H1 (cell line): ENCODE measurements at regions not wholly inside any gene's neighbourhood (a gene's known extent, or its start where the extent isn't known, plus 50 kb on each side); places are given as distances from the start of the nearest gene placed in this dataset.

Experiments
- CEBPB ChIP-seq: IDR thresholded peaks from 2 replicates; pipeline ENCODE4 v1.6.1; 2012; ENCODE audit warnings: low read depth, low read length
- CTCF ChIP-seq, 3 experiments: IDR thresholded peaks; 1 replicate in 2 of 3; 2 replicates in 1 of 3; pipeline versions ENCODE4 v1.5.1 to v1.6.1; 2011; ENCODE audit warnings: low read length in 3 of 3, mild to moderate bottlenecking in 3 of 3, inconsistent platforms in 2 of 3, low read depth in 1 of 3, moderate library complexity in 1 of 3; ENCODE audit not compliant: insufficient read depth in 1 of 3; ENCODE audit errors: control extremely low read depth in 1 of 3
- EP300 ChIP-seq, 2 experiments: IDR thresholded peaks; 1 replicate in 1 of 2; 2 replicates in 1 of 2; pipeline ENCODE4 v1.6.1; 2011 to 2012; ENCODE audit warnings: low read depth in 2 of 2, low read length in 2 of 2, mild to moderate bottlenecking in 2 of 2, borderline replicate concordance in 1 of 2, inconsistent platforms in 1 of 2, moderate library complexity in 1 of 2
- EZH2 ChIP-seq: fragments of 200-600 bp; sonication (generic); IDR thresholded peaks from 2 replicates; pipeline ENCODE4 v1.7.1; 2012; ENCODE audit warnings: low read depth, mild to moderate bottlenecking, moderate library complexity, low read length, inconsistent platforms; ENCODE audit not compliant: severe bottlenecking
- NRF1 ChIP-seq: IDR thresholded peaks from 2 replicates; pipeline ENCODE4 v1.6.1; 2011; ENCODE audit warnings: mild to moderate bottlenecking, low read depth, low read length, improper control_type of control experiment
- POLR2A ChIP-seq, 2 experiments: IDR thresholded peaks; 1 replicate in 1 of 2; 2 replicates in 1 of 2; pipeline ENCODE4 v1.6.1; 2011; ENCODE audit warnings: low read depth in 2 of 2, low read length in 2 of 2, mild to moderate bottlenecking in 2 of 2; ENCODE audit errors: control extremely low read depth in 1 of 2
- POLR2AphosphoS5 ChIP-seq: IDR thresholded peaks from 2 replicates; pipeline ENCODE4 v1.6.1; 2011; ENCODE audit warnings: low read depth, low read length
- TAF1 ChIP-seq: IDR thresholded peaks from 2 replicates; pipeline ENCODE4 v1.6.1; 2011; ENCODE audit warnings: mild to moderate bottlenecking, low read depth, low read length
- TBP ChIP-seq: IDR thresholded peaks from 2 replicates; pipeline ENCODE4 v1.6.1; 2011; ENCODE audit warnings: low read depth, low read length, improper control_type of control experiment
- TF ChIP-seq, protein P1 (sequence below): IDR thresholded peaks from 2 replicates; pipeline ENCODE4 v1.6.1; 2012; ENCODE audit warnings: inconsistent platforms

DNA sequence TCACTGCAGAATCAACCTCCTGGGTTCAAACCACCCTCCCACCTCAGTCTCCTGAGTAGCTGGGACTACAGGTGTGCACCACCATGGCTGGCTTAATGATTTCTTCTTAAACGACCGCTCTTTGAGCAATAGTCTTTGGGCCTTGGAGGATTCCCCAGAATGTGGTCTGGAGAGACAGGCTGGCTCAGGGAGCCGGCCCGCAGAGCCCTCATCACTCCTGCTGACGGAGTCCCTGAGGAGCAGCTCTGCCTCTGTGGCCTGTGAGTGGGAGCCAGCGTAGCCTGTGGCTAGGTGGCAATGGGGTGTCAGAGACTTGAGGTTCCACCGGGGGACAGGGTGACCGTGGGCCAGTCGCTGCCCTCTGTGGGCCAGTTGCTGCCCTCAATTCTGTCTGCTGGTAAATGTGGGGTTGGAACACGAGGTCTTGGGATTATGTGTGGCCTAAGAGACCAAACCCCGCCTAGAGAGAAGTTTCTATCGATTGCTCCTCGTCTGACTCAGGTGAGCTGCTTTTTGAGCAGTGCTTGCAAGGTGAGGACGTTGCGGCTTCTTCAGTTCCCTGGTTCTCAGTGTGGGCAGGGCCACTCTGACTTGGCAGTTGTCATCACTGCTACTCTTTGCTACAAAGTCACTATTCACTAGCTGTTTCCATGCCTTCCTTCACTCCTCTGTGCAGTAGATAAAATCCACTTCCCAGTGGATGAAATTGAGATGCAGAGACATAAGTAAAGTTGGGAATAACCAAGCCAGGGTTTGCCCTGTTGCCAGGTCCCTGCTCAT lies 124.8 kb upstream of the NECTIN1 start:
- no peak for TF ChIP-seq NRF1
- peak in 1 of 3 experiments; percentile 4; a peak in 1 of 4 replicates for TF ChIP-seq CTCF (IDR thresholded peaks at IDR 0.05; ENCODE audit: control extremely low read depth in 1 of 3, insufficient read depth in 1 of 3, low read depth in 1 of 3, low read length in 3 of 3)
- TF ChIP-seq EP300 (IDR thresholded peaks at IDR 0.05; ENCODE audit: borderline replicate concordance in 1 of 2, low read depth in 2 of 2, low read length in 2 of 2) = no peak
- no peak for TF ChIP-seq POLR2A (IDR thresholded peaks at IDR 0.05; ENCODE audit: control extremely low read depth in 1 of 2, low read depth in 2 of 2, low read length in 2 of 2)
- TF ChIP-seq EZH2 = no peak
- TF ChIP-seq POLR2AphosphoS5 = no peak
- no peak for TF ChIP-seq TBP
- TF ChIP-seq, protein P1, sequence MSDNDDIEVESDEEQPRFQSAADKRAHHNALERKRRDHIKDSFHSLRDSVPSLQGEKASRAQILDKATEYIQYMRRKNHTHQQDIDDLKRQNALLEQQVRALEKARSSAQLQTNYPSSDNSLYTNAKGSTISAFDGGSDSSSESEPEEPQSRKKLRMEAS = no peak
- no peak for TF ChIP-seq CEBPB
- TF ChIP-seq TAF1 = no peak
